AG09319 (cell line): ENCODE measurements at regions not wholly inside any gene's neighbourhood (a gene's known extent, or its start where the extent isn't known, plus 50 kb on each side); places are given as distances from the start of the nearest gene placed in this dataset.

Source experiments
- DNase-seq: peaks from one replicate; pipeline ENCODE4 v3.0.0-alpha.2; 2010; ENCODE audit warnings: low read depth; ENCODE audit errors: extremely low read depth
- CTCF ChIP-seq: IDR thresholded peaks from 2 replicates; pipeline ENCODE4 v1.5.1; 2011; ENCODE audit warnings: low read depth, mild to moderate bottlenecking, inconsistent platforms, low read length, moderate library complexity

DNA sequence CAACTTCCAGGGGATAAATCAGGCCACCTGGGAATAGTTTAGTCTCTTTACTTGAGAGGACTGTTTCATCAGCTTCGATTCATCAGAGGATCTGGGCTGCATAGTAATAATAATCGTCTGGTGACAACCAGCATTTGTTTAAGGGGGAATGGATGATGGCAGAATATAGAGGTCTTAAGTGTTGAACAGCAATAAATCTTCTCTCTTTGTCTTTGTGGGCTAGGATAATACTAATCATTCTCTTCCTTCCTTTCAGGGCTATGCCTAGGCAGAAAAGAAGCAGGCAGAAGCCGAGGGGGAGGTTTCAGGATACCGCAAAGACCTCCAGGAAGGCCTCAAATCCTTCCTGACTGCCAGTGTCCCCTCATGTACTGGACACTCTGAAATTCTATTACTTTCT is 150.4 kb upstream of the GAREM1 start:
- no peak for DNase-seq
- TF ChIP-seq CTCF: no peak

GRCh38 chr18:32618546-32618945 is 147.9 kb upstream of the GAREM1 start:
- TF ChIP-seq CTCF: no peak
- DNase-seq: no peak

- DNase-seq: no peak
- no peak for TF ChIP-seq CTCF
These were observed 143.1 kb upstream of the GAREM1 start for GRCh38 chr18:32613821-32614220.

GRCh38 chr18:32612651-32613050 is 142.0 kb upstream of the GAREM1 start:
- DNase-seq: no peak
- no peak for TF ChIP-seq CTCF

- no peak for TF ChIP-seq CTCF
- no peak for DNase-seq
These were observed 139.5 kb upstream of the GAREM1 start for GRCh38 chr18:32610176-32610575.

- no peak for TF ChIP-seq CTCF
- no peak for DNase-seq
These were observed 137.1 kb upstream of the GAREM1 start for GRCh38 chr18:32607816-32608215.

DNA sequence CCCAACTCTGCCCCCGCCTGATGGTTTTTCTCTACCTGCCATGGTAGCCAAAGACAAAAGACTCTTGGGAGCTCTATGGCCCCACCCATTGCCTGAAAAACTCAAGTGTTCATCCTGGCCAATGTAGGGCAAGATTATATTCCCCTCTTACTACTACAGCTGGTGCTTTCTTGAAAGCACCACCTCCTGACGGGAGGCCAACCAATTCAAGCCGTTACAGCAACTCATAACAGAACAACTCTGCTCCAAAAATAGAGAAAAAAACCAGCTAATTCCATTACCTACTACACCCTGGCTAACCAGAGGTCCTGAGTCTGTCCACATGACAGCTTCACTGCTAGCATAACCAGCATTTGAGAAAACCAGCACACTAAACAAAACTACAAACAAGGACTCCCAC is 127.5 kb upstream of the GAREM1 start:
- no peak for DNase-seq
- TF ChIP-seq CTCF: no peak
